Mesothelial cell of epicardium (in vitro differentiated cells): ENCODE measurements at regions not wholly inside any gene's neighbourhood (a gene's known extent, or its start where the extent isn't known, plus 50 kb on each side); places are given as distances from the start of the nearest gene placed in this dataset.

Source experiments
- DNase-seq, 2 experiments: peaks; one replicate each; pipeline ENCODE4 v3.0.0; 2021; ENCODE audit warnings: low spot score in 2 of 2; ENCODE audit not compliant: unreplicated experiment in 2 of 2
- H3K27ac Mint-ChIP-seq: 2 replicates; pipeline ENCODE4 v1.8.0; 2021; ENCODE audit warnings: mixed read lengths
- H3K27me3 Mint-ChIP-seq: 2 replicates; pipeline ENCODE4 v1.8.0; 2021; ENCODE audit warnings: low read depth, mixed read lengths
- H3K36me3 Mint-ChIP-seq: 2 replicates; pipeline ENCODE4 v1.8.0; 2021; ENCODE audit warnings: mixed read lengths
- H3K4me1 Mint-ChIP-seq: 2 replicates; pipeline ENCODE4 v1.8.0; 2021; ENCODE audit warnings: mixed read lengths
- H3K4me3 Mint-ChIP-seq: 2 replicates; pipeline ENCODE4 v1.8.0; 2021; ENCODE audit warnings: mild to moderate bottlenecking, moderate library complexity, mixed read lengths
- H3K9me3 Mint-ChIP-seq: 2 replicates; pipeline ENCODE4 v1.8.0; 2021; ENCODE audit warnings: mixed read lengths
- CTCF ChIP-seq: fragments of 200-600 bp; sonication (generic); IDR thresholded peaks from one replicate; pipeline ENCODE4 v1.5.0; 2021; ENCODE audit warnings: antibody characterized with exemption; ENCODE audit not compliant: unreplicated experiment

- Mint-ChIP-seq H3K36me3 (no peaks in the 10 kb centered on the region), H3K9me3 (no peaks in the 10 kb centered on the region)
Measured at GRCh38 chr15:37291920-37292319, 191.6 kb upstream of the MEIS2 start.

GRCh38 chr15:37298271-37298670, 197.9 kb upstream of the MEIS2 start:
- H3K27ac Mint-ChIP-seq: no peak overlapping the region
- H3K9me3 Mint-ChIP-seq: peaks cover 8% of the 10 kb centered on the region
- no peaks in the 10 kb centered on the region for H3K27me3 Mint-ChIP-seq
- no peaks in the 10 kb centered on the region for H3K4me1 Mint-ChIP-seq
- no peaks in the 10 kb centered on the region for H3K36me3 Mint-ChIP-seq
- H3K4me3 Mint-ChIP-seq: no peak overlapping the region
- DNase-seq: no peak
- no peak for TF ChIP-seq CTCF

More at GRCh38 chr15:37291920-37292319, 191.6 kb upstream of the MEIS2 start:
- Mint-ChIP-seq H3K27ac (no peak overlapping the region), H3K4me3 (no peak overlapping the region), H3K27me3 (no peaks in the 10 kb centered on the region), H3K4me1 (no peaks in the 10 kb centered on the region)
- no peak for DNase-seq
- no peak for TF ChIP-seq CTCF

GRCh38 chr15:37339437-37339836, 239.1 kb upstream of the MEIS2 start:
- H3K9me3 Mint-ChIP-seq: no peaks in the 10 kb centered on the region
- no peak overlapping the region for H3K27ac Mint-ChIP-seq
- H3K4me1 Mint-ChIP-seq: peaks cover 4% of the 10 kb centered on the region
- no peak for DNase-seq
- H3K36me3 Mint-ChIP-seq: no peaks in the 10 kb centered on the region
- TF ChIP-seq CTCF: no peak
- no peak overlapping the region for H3K4me3 Mint-ChIP-seq
- no peaks in the 10 kb centered on the region for H3K27me3 Mint-ChIP-seq

GRCh38 chr15:37339856-37340255, 239.5 kb upstream of the MEIS2 start:
- H3K27ac Mint-ChIP-seq: no peak overlapping the region
- peaks cover 4% of the 10 kb centered on the region for H3K4me1 Mint-ChIP-seq
- DNase-seq: no peak
- H3K27me3 Mint-ChIP-seq: no peaks in the 10 kb centered on the region
- no peak for TF ChIP-seq CTCF
- no peak overlapping the region for H3K4me3 Mint-ChIP-seq
- H3K36me3 Mint-ChIP-seq: no peaks in the 10 kb centered on the region
- H3K9me3 Mint-ChIP-seq: no peaks in the 10 kb centered on the region

- Mint-ChIP-seq H3K27me3 (no peaks in the 10 kb centered on the region), H3K4me1 (peaks cover 4% of the 10 kb centered on the region), H3K27ac (no peak overlapping the region), H3K9me3 (no peaks in the 10 kb centered on the region), H3K36me3 (no peaks in the 10 kb centered on the region), H3K4me3 (no peak overlapping the region)
- no peak for TF ChIP-seq CTCF
- DNase-seq: no peak
Measured at GRCh38 chr15:37340438-37340837, 240.1 kb upstream of the MEIS2 start.
